ENCODE measurements at regions not wholly inside any gene's neighbourhood (a gene's known extent, or its start where the extent isn't known, plus 50 kb on each side); places are given as distances from the start of the nearest gene placed in this dataset.

DNA sequence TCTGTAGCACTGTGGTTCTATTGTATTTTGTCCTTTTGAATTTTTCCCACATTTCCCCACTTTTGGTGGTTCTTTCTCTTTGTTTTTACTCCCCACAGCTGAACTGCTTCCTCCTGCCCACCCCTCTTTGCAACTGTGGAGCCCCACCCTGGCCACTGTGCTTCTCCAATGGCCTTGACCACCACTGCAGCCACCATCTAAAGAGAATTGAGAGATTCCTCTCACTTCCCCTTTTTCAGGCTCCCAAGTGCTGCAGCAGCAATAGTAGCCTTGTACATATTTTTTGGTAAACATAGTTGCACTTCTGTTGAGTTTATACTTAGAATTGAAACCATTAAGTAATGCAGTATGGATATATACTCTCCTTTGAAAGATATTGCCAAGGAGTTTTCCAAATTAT, 51.3 kb upstream of the FRMPD3 start:
- no peak for DNase-seq (ENCODE audit: extremely low read depth in 1 of 11, low read depth in 9 of 11, low spot score in 4 of 11)

Measured in renal cortex interstitium (tissue), 11 donors.